ENCODE measurements at regions not wholly inside any gene's neighbourhood (a gene's known extent, or its start where the extent isn't known, plus 50 kb on each side); places are given as distances from the start of the nearest gene placed in this dataset.

GRCh38 chr9:78618735-78619134 lies 321.8 kb downstream of the PSAT1 start:
- TF ChIP-seq CTCF (IDR thresholded peaks at IDR 0.05; ENCODE audit: insufficient read depth, low read depth, low read length) (no peak), EZH2 (IDR thresholded peaks at IDR 0.05; ENCODE audit: insufficient read depth, low read length) (no peak)

Measured in astrocyte (in vitro differentiated cells and primary cell).